ENCODE measurements at regions not wholly inside any gene's neighbourhood (a gene's known extent, or its start where the extent isn't known, plus 50 kb on each side); places are given as distances from the start of the nearest gene placed in this dataset.

GRCh38 chr5:23007236-23007635 is 154.1 kb upstream of the CDH12 start:
- no peak overlapping the region for H3K4me3 ChIP-seq (ENCODE audit: low read depth, low read length)
- no peak for DNase-seq (ENCODE audit: low read depth)
- no peak for TF ChIP-seq CTCF (IDR thresholded peaks at IDR 0.05; ENCODE audit: control insufficient read depth, extremely low read depth, insufficient read depth)

DNA sequence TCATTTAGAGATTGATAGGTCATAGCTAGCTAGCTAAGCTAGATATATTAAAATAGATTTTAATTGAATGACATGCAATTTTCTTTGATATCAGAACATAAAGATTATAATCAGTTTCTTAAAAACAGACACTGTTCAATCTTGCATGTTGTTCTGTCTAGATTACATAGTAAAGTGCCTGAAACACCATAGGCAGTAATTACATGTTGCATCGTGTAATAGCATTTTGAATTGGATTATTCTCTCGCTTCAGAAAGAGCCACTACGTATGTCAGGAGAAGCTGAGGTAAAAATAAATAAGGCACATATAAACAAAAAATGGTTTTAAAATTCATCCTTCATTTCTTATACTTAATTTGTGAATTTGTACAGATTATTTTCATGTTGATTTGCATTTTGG is 148.0 kb upstream of the CDH12 start:
- no peak for TF ChIP-seq CTCF (IDR thresholded peaks at IDR 0.05; ENCODE audit: control insufficient read depth, extremely low read depth, insufficient read depth)
- DNase-seq (ENCODE audit: low read depth): no peak
- no peak overlapping the region for H3K4me3 ChIP-seq (ENCODE audit: low read depth, low read length)

DNA sequence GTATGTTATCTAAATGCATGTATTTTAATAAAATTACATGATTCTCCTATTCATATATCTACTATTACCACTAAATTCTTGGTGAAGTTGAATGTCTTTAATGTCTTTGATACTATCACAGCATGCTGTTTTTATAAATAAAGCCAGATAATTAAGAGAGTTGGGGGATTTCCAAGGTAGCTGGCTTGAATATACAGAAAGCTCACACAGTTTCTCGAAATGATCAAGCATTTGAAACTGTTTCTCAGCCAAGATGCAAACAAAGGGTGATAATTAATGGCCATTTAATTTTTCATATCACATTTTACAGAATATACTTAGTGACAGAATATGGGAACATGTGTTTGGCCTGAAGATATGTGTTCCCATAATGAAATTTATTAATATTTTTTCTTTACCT is 145.6 kb upstream of the CDH12 start:
- DNase-seq (ENCODE audit: low read depth): no peak
- no peak for TF ChIP-seq CTCF (IDR thresholded peaks at IDR 0.05; ENCODE audit: control insufficient read depth, extremely low read depth, insufficient read depth)

GRCh38 chr5:22998362-22998761 is 145.2 kb upstream of the CDH12 start:
- DNase-seq (ENCODE audit: low read depth): no peak
- no peak overlapping the region for H3K4me3 ChIP-seq (ENCODE audit: low read depth, low read length)
- no peak for TF ChIP-seq CTCF (IDR thresholded peaks at IDR 0.05; ENCODE audit: control insufficient read depth, extremely low read depth, insufficient read depth)

More for the DNA sequence above, 145.6 kb upstream of the CDH12 start:
- no peak overlapping the region for H3K4me3 ChIP-seq (ENCODE audit: low read depth, low read length)

GRCh38 chr5:22988937-22989336 is 135.8 kb upstream of the CDH12 start:
- H3K4me3 ChIP-seq (ENCODE audit: low read depth, low read length): no peak overlapping the region
- DNase-seq (ENCODE audit: low read depth): no peak
- TF ChIP-seq CTCF (IDR thresholded peaks at IDR 0.05; ENCODE audit: control insufficient read depth, extremely low read depth, insufficient read depth): no peak

GRCh38 chr5:22986281-22986680 is 133.1 kb upstream of the CDH12 start:
- no peak for DNase-seq (ENCODE audit: low read depth)
- H3K4me3 ChIP-seq (ENCODE audit: low read depth, low read length): no peak overlapping the region
- TF ChIP-seq CTCF (IDR thresholded peaks at IDR 0.05; ENCODE audit: control insufficient read depth, extremely low read depth, insufficient read depth): no peak

GRCh38 chr5:22985446-22985845 is 132.3 kb upstream of the CDH12 start:
- TF ChIP-seq CTCF (IDR thresholded peaks at IDR 0.05; ENCODE audit: control insufficient read depth, extremely low read depth, insufficient read depth): no peak
- no peak for DNase-seq (ENCODE audit: low read depth)
- no peak overlapping the region for H3K4me3 ChIP-seq (ENCODE audit: low read depth, low read length)

Data from LNCaP clone FGC (cell line).